C4-2B (cell line): ENCODE measurements at regions not wholly inside any gene's neighbourhood (a gene's known extent, or its start where the extent isn't known, plus 50 kb on each side); places are given as distances from the start of the nearest gene placed in this dataset.

ENCODE experiments used
- ZFX ChIP-seq: fragments of 450-650 bp; IDR thresholded peaks from 2 replicates; pipeline ENCODE4 v1.6.1; 2017
- TF ChIP-seq, protein P1 (sequence below): fragments of 450-650 bp; conservative IDR thresholded peaks from 2 replicates; pipeline ENCODE4 v1.5.1; 2017; ENCODE audit warnings: mild to moderate bottlenecking

DNA sequence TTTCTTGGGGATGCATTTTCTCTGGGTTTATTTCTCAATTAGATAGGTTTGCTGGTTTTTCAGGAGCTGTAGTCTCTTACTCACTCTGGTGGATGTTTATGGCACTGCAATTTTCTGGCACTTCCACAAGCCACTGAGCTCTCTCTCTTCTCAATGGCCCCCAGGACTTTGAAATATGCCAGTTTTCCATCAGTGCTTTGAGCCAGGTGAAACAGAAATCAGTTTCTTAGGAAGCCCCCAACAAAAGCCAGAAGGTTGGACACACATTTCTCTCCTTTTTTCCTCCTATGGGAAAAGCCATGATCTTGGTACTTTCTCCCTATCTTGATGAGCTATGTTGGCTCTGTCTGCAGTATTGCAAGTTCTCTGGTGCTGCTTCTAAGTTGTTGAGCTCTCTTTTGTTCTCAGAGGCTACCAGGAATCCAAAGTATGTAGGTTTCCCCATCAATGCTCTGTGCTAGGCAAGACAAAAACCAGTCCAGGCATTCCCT, 90.7 kb upstream of the SMIM36 start:
- TF ChIP-seq, protein P1, sequence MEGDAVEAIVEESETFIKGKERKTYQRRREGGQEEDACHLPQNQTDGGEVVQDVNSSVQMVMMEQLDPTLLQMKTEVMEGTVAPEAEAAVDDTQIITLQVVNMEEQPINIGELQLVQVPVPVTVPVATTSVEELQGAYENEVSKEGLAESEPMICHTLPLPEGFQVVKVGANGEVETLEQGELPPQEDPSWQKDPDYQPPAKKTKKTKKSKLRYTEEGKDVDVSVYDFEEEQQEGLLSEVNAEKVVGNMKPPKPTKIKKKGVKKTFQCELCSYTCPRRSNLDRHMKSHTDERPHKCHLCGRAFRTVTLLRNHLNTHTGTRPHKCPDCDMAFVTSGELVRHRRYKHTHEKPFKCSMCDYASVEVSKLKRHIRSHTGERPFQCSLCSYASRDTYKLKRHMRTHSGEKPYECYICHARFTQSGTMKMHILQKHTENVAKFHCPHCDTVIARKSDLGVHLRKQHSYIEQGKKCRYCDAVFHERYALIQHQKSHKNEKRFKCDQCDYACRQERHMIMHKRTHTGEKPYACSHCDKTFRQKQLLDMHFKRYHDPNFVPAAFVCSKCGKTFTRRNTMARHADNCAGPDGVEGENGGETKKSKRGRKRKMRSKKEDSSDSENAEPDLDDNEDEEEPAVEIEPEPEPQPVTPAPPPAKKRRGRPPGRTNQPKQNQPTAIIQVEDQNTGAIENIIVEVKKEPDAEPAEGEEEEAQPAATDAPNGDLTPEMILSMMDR: peak; percentile 89
- TF ChIP-seq ZFX: no peak
